ENCODE measurements at regions not wholly inside any gene's neighbourhood (a gene's known extent, or its start where the extent isn't known, plus 50 kb on each side); places are given as distances from the start of the nearest gene placed in this dataset.

GRCh38 chr13:78370231-78370630, 233.1 kb downstream of the POU4F1 start:
- intact Hi-C loops (cut with DNase I; ENCODE audit: low total_unique reads) = no loop called here
- Histone ChIP-seq H3K36me3 (no peaks in the 10 kb centered on the region), H3K4me3 (no peak overlapping the region), H3K27ac (no peak overlapping the region), H3K4me1 (no peaks in the 10 kb centered on the region), H3K9me3 (no peaks in the 10 kb centered on the region), H3K27me3 (no peaks in the 10 kb centered on the region)
- no peak for TF ChIP-seq CTCF (IDR thresholded peaks at IDR 0.05)
- DNase-seq = no peak

- H3K4me1 ChIP-seq = no peaks in the 10 kb centered on the region
- H3K27ac ChIP-seq = no peak overlapping the region
- H3K27me3 ChIP-seq = no peaks in the 10 kb centered on the region
- H3K9me3 ChIP-seq = no peaks in the 10 kb centered on the region
- no peak overlapping the region for H3K4me3 ChIP-seq
- H3K36me3 ChIP-seq = no peaks in the 10 kb centered on the region
- no peak for DNase-seq
- intact Hi-C loops (cut with DNase I; ENCODE audit: low total_unique reads) = loop anchor here (5.0 kb wide), 1 partner anchor 173 kb away; no protein-coding TSS in a partner anchor
- TF ChIP-seq CTCF (IDR thresholded peaks at IDR 0.05) = no peak
These were observed 238.6 kb downstream of the POU4F1 start for GRCh38 chr13:78364711-78365110.

- Histone ChIP-seq H3K9me3 (no peaks in the 10 kb centered on the region), H3K4me1 (no peaks in the 10 kb centered on the region), H3K27ac (no peak overlapping the region), H3K4me3 (no peak overlapping the region), H3K36me3 (no peaks in the 10 kb centered on the region), H3K27me3 (no peaks in the 10 kb centered on the region)
- intact Hi-C loops (cut with DNase I; ENCODE audit: low total_unique reads) = no loop called here
- no peak for DNase-seq
- TF ChIP-seq CTCF (IDR thresholded peaks at IDR 0.05) = no peak
These were observed 262.3 kb downstream of the POU4F1 start for GRCh38 chr13:78341032-78341431.

GRCh38 chr13:78339927-78340326, 263.4 kb downstream of the POU4F1 start:
- Histone ChIP-seq H3K27me3 (no peaks in the 10 kb centered on the region), H3K4me3 (no peak overlapping the region), H3K27ac (no peak overlapping the region), H3K36me3 (no peaks in the 10 kb centered on the region), H3K9me3 (no peaks in the 10 kb centered on the region), H3K4me1 (no peaks in the 10 kb centered on the region)
- intact Hi-C loops (cut with DNase I; ENCODE audit: low total_unique reads) = no loop called here
- DNase-seq = no peak
- TF ChIP-seq CTCF (IDR thresholded peaks at IDR 0.05) = no peak

- H3K4me3 ChIP-seq = no peak overlapping the region
- DNase-seq = no peak
- H3K27me3 ChIP-seq = no peaks in the 10 kb centered on the region
- no peak overlapping the region for H3K27ac ChIP-seq
- intact Hi-C loops (cut with DNase I; ENCODE audit: low total_unique reads) = no loop called here
- H3K9me3 ChIP-seq = no peaks in the 10 kb centered on the region
- no peak for TF ChIP-seq CTCF (IDR thresholded peaks at IDR 0.05)
- no peaks in the 10 kb centered on the region for H3K4me1 ChIP-seq
- H3K36me3 ChIP-seq = no peaks in the 10 kb centered on the region
These were observed 269.3 kb downstream of the POU4F1 start for GRCh38 chr13:78334059-78334458.

- no peak overlapping the region for H3K27ac ChIP-seq
- no peaks in the 10 kb centered on the region for H3K27me3 ChIP-seq
- H3K9me3 ChIP-seq = no peaks in the 10 kb centered on the region
- intact Hi-C loops (cut with DNase I; ENCODE audit: low total_unique reads) = no loop called here
- DNase-seq = no peak
- no peak overlapping the region for H3K4me3 ChIP-seq
- no peak for TF ChIP-seq CTCF (IDR thresholded peaks at IDR 0.05)
- H3K4me1 ChIP-seq = no peaks in the 10 kb centered on the region
- H3K36me3 ChIP-seq = no peaks in the 10 kb centered on the region
These were observed 276.7 kb downstream of the POU4F1 start for GRCh38 chr13:78326633-78327032.

Data from tibial artery (tissue), 4 donors.